ENCODE measurements at regions not wholly inside any gene's neighbourhood (a gene's known extent, or its start where the extent isn't known, plus 50 kb on each side); places are given as distances from the start of the nearest gene placed in this dataset.

GRCh38 chr15:70497661-70498060 lies 265.7 kb downstream of the UACA start:
- no peak for DNase-seq (ENCODE audit: low spot score)
- Histone ChIP-seq H3K27ac (no peak overlapping the region), H3K4me1 (ENCODE audit: control insufficient read depth in 1 of 2, low read depth in 2 of 2) (no peaks in the 10 kb centered on the region), H3K27me3 (replicated peaks; ENCODE audit: insufficient read depth) (no peaks in the 10 kb centered on the region), H3K4me3 (no peak overlapping the region), H3K36me3 (no peaks in the 10 kb centered on the region), H3K9me3 (no peaks in the 10 kb centered on the region)
- ATAC-seq (ENCODE audit: insufficient number of reproducible peaks, low FRiP score, low read depth) = no peak
- TF ChIP-seq CTCF (IDR thresholded peaks at IDR 0.05) = no peak

GRCh38 chr15:70495991-70496599 lies 267.3 kb downstream of the UACA start:
- Histone ChIP-seq H3K9me3 (no peaks in the 10 kb centered on the region), H3K36me3 (no peaks in the 10 kb centered on the region), H3K4me3 (no peak overlapping the region), H3K27ac (no peak overlapping the region), H3K27me3 (replicated peaks; ENCODE audit: insufficient read depth) (no peaks in the 10 kb centered on the region), H3K4me1 (ENCODE audit: control insufficient read depth in 1 of 2, low read depth in 2 of 2) (no peaks in the 10 kb centered on the region)
- DNase-seq (ENCODE audit: low spot score) (no peak), ATAC-seq (ENCODE audit: insufficient number of reproducible peaks, low FRiP score, low read depth) (no peak)
- no peak for TF ChIP-seq CTCF (IDR thresholded peaks at IDR 0.05)

GRCh38 chr15:70494852-70495571 lies 268.3 kb downstream of the UACA start:
- H3K27me3 ChIP-seq (replicated peaks; ENCODE audit: insufficient read depth) = no peaks in the 10 kb centered on the region
- H3K4me3 ChIP-seq = no peak overlapping the region
- no peak for DNase-seq (ENCODE audit: low spot score)
- no peaks in the 10 kb centered on the region for H3K4me1 ChIP-seq (ENCODE audit: control insufficient read depth in 1 of 2, low read depth in 2 of 2)
- ATAC-seq (ENCODE audit: insufficient number of reproducible peaks, low FRiP score, low read depth) = no peak
- H3K36me3 ChIP-seq = no peaks in the 10 kb centered on the region
- H3K9me3 ChIP-seq = no peaks in the 10 kb centered on the region
- TF ChIP-seq CTCF (IDR thresholded peaks at IDR 0.05) = no peak
- H3K27ac ChIP-seq = no peak overlapping the region

- Histone ChIP-seq H3K27me3 (replicated peaks; ENCODE audit: insufficient read depth) (no peaks in the 10 kb centered on the region), H3K36me3 (no peaks in the 10 kb centered on the region), H3K4me3 (no peak overlapping the region), H3K4me1 (ENCODE audit: control insufficient read depth in 1 of 2, low read depth in 2 of 2) (no peaks in the 10 kb centered on the region), H3K9me3 (no peaks in the 10 kb centered on the region), H3K27ac (no peak overlapping the region)
- no peak for TF ChIP-seq CTCF (IDR thresholded peaks at IDR 0.05)
- no peak for ATAC-seq (ENCODE audit: insufficient number of reproducible peaks, low FRiP score, low read depth)
- DNase-seq (ENCODE audit: low spot score) = no peak
Observed at GRCh38 chr15:70494517-70494851, 268.9 kb downstream of the UACA start.

GRCh38 chr15:70493787-70494516 lies 269.4 kb downstream of the UACA start:
- no peaks in the 10 kb centered on the region for H3K4me1 ChIP-seq (ENCODE audit: control insufficient read depth in 1 of 2, low read depth in 2 of 2)
- H3K9me3 ChIP-seq = no peaks in the 10 kb centered on the region
- H3K27ac ChIP-seq = no peak overlapping the region
- DNase-seq (ENCODE audit: low spot score) (no peak), ATAC-seq (ENCODE audit: insufficient number of reproducible peaks, low FRiP score, low read depth) (no peak)
- H3K27me3 ChIP-seq (replicated peaks; ENCODE audit: insufficient read depth) = no peaks in the 10 kb centered on the region
- no peak for TF ChIP-seq CTCF (IDR thresholded peaks at IDR 0.05)
- no peaks in the 10 kb centered on the region for H3K36me3 ChIP-seq
- H3K4me3 ChIP-seq = no peak overlapping the region
